ENCODE measurements at regions not wholly inside any gene's neighbourhood (a gene's known extent, or its start where the extent isn't known, plus 50 kb on each side); places are given as distances from the start of the nearest gene placed in this dataset.

DNA sequence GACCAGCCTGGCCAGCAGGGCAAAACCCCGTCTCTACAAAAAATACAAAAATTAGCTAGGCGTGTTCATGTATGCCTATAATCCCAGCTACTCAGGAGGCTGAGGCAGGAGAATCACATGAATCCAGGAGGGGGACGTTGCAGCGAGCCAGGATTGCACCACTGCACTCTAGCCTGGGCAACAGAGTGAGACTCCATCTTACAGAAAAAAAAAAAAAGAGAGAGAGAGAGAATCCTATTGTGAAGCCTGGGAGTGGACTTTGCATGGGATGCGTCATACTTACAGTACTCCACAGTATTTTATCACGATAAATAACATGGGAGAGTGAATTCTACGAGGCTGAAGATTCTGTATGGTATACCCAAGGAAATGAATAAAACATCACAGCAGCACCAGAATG, 139.6 kb downstream of the AASDH start:
- TF ChIP-seq, protein P1, sequence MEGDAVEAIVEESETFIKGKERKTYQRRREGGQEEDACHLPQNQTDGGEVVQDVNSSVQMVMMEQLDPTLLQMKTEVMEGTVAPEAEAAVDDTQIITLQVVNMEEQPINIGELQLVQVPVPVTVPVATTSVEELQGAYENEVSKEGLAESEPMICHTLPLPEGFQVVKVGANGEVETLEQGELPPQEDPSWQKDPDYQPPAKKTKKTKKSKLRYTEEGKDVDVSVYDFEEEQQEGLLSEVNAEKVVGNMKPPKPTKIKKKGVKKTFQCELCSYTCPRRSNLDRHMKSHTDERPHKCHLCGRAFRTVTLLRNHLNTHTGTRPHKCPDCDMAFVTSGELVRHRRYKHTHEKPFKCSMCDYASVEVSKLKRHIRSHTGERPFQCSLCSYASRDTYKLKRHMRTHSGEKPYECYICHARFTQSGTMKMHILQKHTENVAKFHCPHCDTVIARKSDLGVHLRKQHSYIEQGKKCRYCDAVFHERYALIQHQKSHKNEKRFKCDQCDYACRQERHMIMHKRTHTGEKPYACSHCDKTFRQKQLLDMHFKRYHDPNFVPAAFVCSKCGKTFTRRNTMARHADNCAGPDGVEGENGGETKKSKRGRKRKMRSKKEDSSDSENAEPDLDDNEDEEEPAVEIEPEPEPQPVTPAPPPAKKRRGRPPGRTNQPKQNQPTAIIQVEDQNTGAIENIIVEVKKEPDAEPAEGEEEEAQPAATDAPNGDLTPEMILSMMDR (IDR thresholded peaks at IDR 0.05; ENCODE audit: low read depth, low read length) = no peak
- DNase-seq = no peak
- Histone ChIP-seq H3K27me3 (no peaks in the 10 kb centered on the region), H3K9me3 (no peaks in the 10 kb centered on the region), H3K4me3 (ENCODE audit: low read depth, low read length) (no peak overlapping the region), H3K36me3 (no peaks in the 10 kb centered on the region; the same call in 1 of the 2 replicates), H3K4me1 (peaks cover 16% of the 10 kb centered on the region)

GRCh38 chr4:56246233-56246610, 141.1 kb downstream of the AASDH start:
- Histone ChIP-seq H3K36me3 (no peaks in the 10 kb centered on the region; the same call in 1 of the 2 replicates), H3K9me3 (no peaks in the 10 kb centered on the region), H3K4me1 (peaks cover 25% of the 10 kb centered on the region), H3K4me3 (ENCODE audit: low read depth, low read length) (no peak overlapping the region), H3K27me3 (no peaks in the 10 kb centered on the region)
- no peak for DNase-seq
- TF ChIP-seq, protein P1 (IDR thresholded peaks at IDR 0.05; ENCODE audit: low read depth, low read length) = no peak

- Histone ChIP-seq H3K36me3 (no peaks in the 10 kb centered on the region; the same call in 1 of the 2 replicates), H3K4me1 (peaks cover 25% of the 10 kb centered on the region), H3K9me3 (no peaks in the 10 kb centered on the region), H3K4me3 (ENCODE audit: low read depth, low read length) (no peak overlapping the region), H3K27me3 (no peaks in the 10 kb centered on the region)
- TF ChIP-seq, protein P1 (IDR thresholded peaks at IDR 0.05; ENCODE audit: low read depth, low read length) = no peak
- DNase-seq = no peak
These were observed 141.6 kb downstream of the AASDH start for GRCh38 chr4:56245547-56246232.

GRCh38 chr4:56244681-56245080, 142.6 kb downstream of the AASDH start:
- no peaks in the 10 kb centered on the region for H3K27me3 ChIP-seq
- DNase-seq = no peak
- TF ChIP-seq, protein P1 (IDR thresholded peaks at IDR 0.05; ENCODE audit: low read depth, low read length) = no peak
- no peaks in the 10 kb centered on the region; the same call in 1 of the 2 replicates for H3K36me3 ChIP-seq
- no peaks in the 10 kb centered on the region for H3K9me3 ChIP-seq
- peaks cover 31% of the 10 kb centered on the region for H3K4me1 ChIP-seq
- H3K4me3 ChIP-seq (ENCODE audit: low read depth, low read length) = no peak overlapping the region

- H3K4me1 ChIP-seq = peaks cover 34% of the 10 kb centered on the region
- no peaks in the 10 kb centered on the region; the same call in 1 of the 2 replicates for H3K36me3 ChIP-seq
- H3K27me3 ChIP-seq = no peaks in the 10 kb centered on the region
- no peak for DNase-seq
- H3K4me3 ChIP-seq (ENCODE audit: low read depth, low read length) = no peak overlapping the region
- TF ChIP-seq, protein P1 (IDR thresholded peaks at IDR 0.05; ENCODE audit: low read depth, low read length) = no peak
- no peaks in the 10 kb centered on the region for H3K9me3 ChIP-seq
These were observed 144.2 kb downstream of the AASDH start for GRCh38 chr4:56243107-56243506.

GRCh38 chr4:56241500-56241899, 145.8 kb downstream of the AASDH start:
- Histone ChIP-seq H3K27me3 (no peaks in the 10 kb centered on the region), H3K36me3 (no peaks in the 10 kb centered on the region), H3K4me1 (peaks cover 29% of the 10 kb centered on the region), H3K4me3 (ENCODE audit: low read depth, low read length) (peak overlapping the region; percentile 41), H3K9me3 (no peaks in the 10 kb centered on the region)
- peak; percentile 22 for DNase-seq
- TF ChIP-seq, protein P1 (IDR thresholded peaks at IDR 0.05; ENCODE audit: low read depth, low read length) = no peak

Measured in BE2C (cell line).